Keratinocyte (primary cell): ENCODE measurements at regions not wholly inside any gene's neighbourhood (a gene's known extent, or its start where the extent isn't known, plus 50 kb on each side); places are given as distances from the start of the nearest gene placed in this dataset.

ENCODE experiments used
- CTCF ChIP-seq, 3 experiments: IDR thresholded peaks in 1 of 3; conservative IDR thresholded peaks in 1 of 3; optimal IDR thresholded peaks in 1 of 3; 2 replicates in 2 of 3; 3 replicates in 1 of 3; pipeline versions ENCODE3 to v1.5.1; 2011; ENCODE audit warnings: low read length in 3 of 3, mild to moderate bottlenecking in 3 of 3, moderate library complexity in 2 of 3, control low read depth in 1 of 3, inconsistent platforms in 1 of 3; ENCODE audit not compliant: insufficient read depth in 2 of 3; ENCODE audit errors: extremely low read depth in 1 of 3
- EZH2 ChIP-seq: IDR thresholded peaks from one replicate; pipeline ENCODE4 v1.6.1; 2012; ENCODE audit warnings: inconsistent platforms, mild to moderate bottlenecking, low read length, moderate library complexity

- TF ChIP-seq EZH2 (no peak), CTCF (optimal IDR thresholded peaks at IDR 0.05 in 1 of 3, IDR thresholded peaks at IDR 0.05 in 1 of 3, conservative IDR thresholded peaks at IDR 0.05 in 1 of 3; ENCODE audit: extremely low read depth in 1 of 3, insufficient read depth in 2 of 3, low read length in 3 of 3) (no peak)
Observed at GRCh38 chr6:9307187-9307586, 871.8 kb upstream of the SLC35B3 start.
